NCI-H2227 (cell line): ENCODE measurements at regions not wholly inside any gene's neighbourhood (a gene's known extent, or its start where the extent isn't known, plus 50 kb on each side); places are given as distances from the start of the nearest gene placed in this dataset.
A peak's percentile ranks its signal among the peaks of the same experiment; 100 is the strongest.

ENCODE experiments used
- DNase-seq: peaks from one replicate; lab custom pipeline; 2025; ENCODE audit not compliant: unreplicated experiment; lab: John Stamatoyannopoulos, UW

- DNase-seq = no peak
Observed at GRCh38 chr2:66940080-66940479, 457.1 kb upstream of the ETAA1 start.

- no peak for DNase-seq
Observed at GRCh38 chr2:66948234-66948633, 448.9 kb upstream of the ETAA1 start.

GRCh38 chr2:66957198-66957597 is 439.9 kb upstream of the ETAA1 start:
- no peak for DNase-seq

- DNase-seq = no peak
Observed at GRCh38 chr2:66957677-66958076, 439.5 kb upstream of the ETAA1 start.

- DNase-seq = no peak
Observed at GRCh38 chr2:66960161-66960560, 437.0 kb upstream of the ETAA1 start.

GRCh38 chr2:66962716-66963115 is 434.4 kb upstream of the ETAA1 start:
- peak; percentile 21 for DNase-seq

GRCh38 chr2:66966631-66967030 is 430.5 kb upstream of the ETAA1 start:
- no peak for DNase-seq

- DNase-seq = no peak
Observed at GRCh38 chr2:66968946-66969345, 428.2 kb upstream of the ETAA1 start.

- DNase-seq = no peak
Observed at GRCh38 chr2:66981074-66981473, 416.1 kb upstream of the ETAA1 start.

- no peak for DNase-seq
Observed at GRCh38 chr2:66982766-66983165, 414.4 kb upstream of the ETAA1 start.

- DNase-seq = no peak
Observed at GRCh38 chr2:66984864-66985263, 412.3 kb upstream of the ETAA1 start.

- no peak for DNase-seq
Observed at GRCh38 chr2:66985906-66986305, 411.2 kb upstream of the ETAA1 start.

GRCh38 chr2:66987733-66988132 is 409.4 kb upstream of the ETAA1 start:
- DNase-seq = no peak

- DNase-seq = no peak
Observed at GRCh38 chr2:66994654-66995053, 402.5 kb upstream of the ETAA1 start.

- DNase-seq = no peak
Observed at GRCh38 chr2:66995636-66996035, 401.5 kb upstream of the ETAA1 start.

GRCh38 chr2:67002618-67003371 is 394.3 kb upstream of the ETAA1 start:
- no peak for DNase-seq

GRCh38 chr2:67006373-67006960 is 390.7 kb upstream of the ETAA1 start:
- no peak for DNase-seq

- no peak for DNase-seq
Observed at GRCh38 chr2:67008155-67008554, 389.0 kb upstream of the ETAA1 start.

- DNase-seq = no peak
Observed at GRCh38 chr2:67012165-67012564, 385.0 kb upstream of the ETAA1 start.

GRCh38 chr2:67013821-67014220 is 383.3 kb upstream of the ETAA1 start:
- DNase-seq = no peak

GRCh38 chr2:67015681-67016080 is 381.5 kb upstream of the ETAA1 start:
- DNase-seq = no peak

- DNase-seq = no peak
Observed at GRCh38 chr2:67018301-67018700, 378.8 kb upstream of the ETAA1 start.

GRCh38 chr2:67032076-67032475 is 365.1 kb upstream of the ETAA1 start:
- no peak for DNase-seq
